ENCODE measurements at regions not wholly inside any gene's neighbourhood (a gene's known extent, or its start where the extent isn't known, plus 50 kb on each side); places are given as distances from the start of the nearest gene placed in this dataset.
"Not testable (repeated sequence)": the region's sequence is repeated elsewhere in the genome, so short reads cannot be mapped to it uniquely, and the experiment has no call there.

DNA sequence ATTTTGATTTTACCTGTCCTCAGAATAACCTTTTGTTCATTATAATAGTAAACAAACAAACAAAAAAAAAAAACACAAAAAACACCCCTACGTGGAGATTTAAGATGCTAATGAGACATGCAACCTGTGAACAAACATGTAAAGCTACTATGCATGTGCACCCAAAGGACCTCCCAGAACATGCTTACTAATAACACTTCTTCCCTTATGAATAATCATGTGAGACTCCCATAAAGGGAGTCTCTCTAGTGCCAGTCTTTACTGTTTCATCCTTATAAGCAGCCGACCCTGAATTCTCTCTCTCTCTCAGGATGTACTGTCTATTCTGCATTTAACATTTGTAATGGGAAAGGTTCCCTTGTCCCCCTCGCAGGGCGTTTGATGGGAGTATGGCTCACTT, 1051.1 kb downstream of the PCDH17 start:
- DNase-seq (ENCODE audit: extremely low read depth, low read depth), result no peak
- TF ChIP-seq, protein P1, sequence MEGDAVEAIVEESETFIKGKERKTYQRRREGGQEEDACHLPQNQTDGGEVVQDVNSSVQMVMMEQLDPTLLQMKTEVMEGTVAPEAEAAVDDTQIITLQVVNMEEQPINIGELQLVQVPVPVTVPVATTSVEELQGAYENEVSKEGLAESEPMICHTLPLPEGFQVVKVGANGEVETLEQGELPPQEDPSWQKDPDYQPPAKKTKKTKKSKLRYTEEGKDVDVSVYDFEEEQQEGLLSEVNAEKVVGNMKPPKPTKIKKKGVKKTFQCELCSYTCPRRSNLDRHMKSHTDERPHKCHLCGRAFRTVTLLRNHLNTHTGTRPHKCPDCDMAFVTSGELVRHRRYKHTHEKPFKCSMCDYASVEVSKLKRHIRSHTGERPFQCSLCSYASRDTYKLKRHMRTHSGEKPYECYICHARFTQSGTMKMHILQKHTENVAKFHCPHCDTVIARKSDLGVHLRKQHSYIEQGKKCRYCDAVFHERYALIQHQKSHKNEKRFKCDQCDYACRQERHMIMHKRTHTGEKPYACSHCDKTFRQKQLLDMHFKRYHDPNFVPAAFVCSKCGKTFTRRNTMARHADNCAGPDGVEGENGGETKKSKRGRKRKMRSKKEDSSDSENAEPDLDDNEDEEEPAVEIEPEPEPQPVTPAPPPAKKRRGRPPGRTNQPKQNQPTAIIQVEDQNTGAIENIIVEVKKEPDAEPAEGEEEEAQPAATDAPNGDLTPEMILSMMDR (IDR thresholded peaks at IDR 0.05; ENCODE audit: low read depth, low read length), result no peak

DNA sequence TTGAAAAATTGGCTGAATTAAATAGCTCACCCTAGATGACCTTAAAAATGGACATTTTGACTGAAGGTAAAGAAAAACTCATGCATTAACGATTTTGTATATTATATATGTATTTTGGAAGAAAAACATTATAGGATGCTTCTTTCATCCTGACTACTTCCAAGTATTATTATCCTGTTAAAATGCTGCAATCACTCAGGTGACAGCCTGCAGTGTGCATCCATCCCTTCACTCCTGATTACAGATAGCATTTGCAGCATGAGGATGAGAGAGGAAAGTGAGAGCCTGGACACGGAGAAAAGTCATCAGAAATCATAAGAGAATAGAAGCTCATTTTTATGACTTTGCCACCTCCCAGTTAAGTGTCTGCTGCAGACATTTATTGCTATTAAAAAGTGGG, 1055.6 kb downstream of the PCDH17 start:
- DNase-seq (ENCODE audit: extremely low read depth, low read depth), result no peak
- TF ChIP-seq, protein P1 (IDR thresholded peaks at IDR 0.05; ENCODE audit: low read depth, low read length), result no peak

DNA sequence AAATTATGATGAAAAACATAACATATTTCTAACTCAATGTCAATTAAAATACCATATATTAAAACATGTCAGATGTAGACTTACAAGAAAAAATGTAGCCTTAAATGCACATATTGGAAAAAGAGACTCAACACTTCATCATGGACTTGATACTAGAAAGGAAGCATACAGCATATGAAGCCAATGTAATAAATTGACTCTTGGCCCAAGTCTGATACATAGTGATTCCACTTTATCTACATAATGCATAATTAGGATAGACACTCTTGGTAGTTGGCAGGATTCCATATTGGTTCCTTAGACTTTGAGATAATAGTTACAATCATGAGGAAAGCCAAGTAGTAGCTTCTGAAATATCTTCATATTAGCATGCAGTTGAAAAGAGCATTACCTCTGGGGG, 1067.0 kb downstream of the PCDH17 start:
- no peak for DNase-seq (ENCODE audit: extremely low read depth, low read depth)
- TF ChIP-seq, protein P1 (IDR thresholded peaks at IDR 0.05; ENCODE audit: low read depth, low read length), result no peak

DNA sequence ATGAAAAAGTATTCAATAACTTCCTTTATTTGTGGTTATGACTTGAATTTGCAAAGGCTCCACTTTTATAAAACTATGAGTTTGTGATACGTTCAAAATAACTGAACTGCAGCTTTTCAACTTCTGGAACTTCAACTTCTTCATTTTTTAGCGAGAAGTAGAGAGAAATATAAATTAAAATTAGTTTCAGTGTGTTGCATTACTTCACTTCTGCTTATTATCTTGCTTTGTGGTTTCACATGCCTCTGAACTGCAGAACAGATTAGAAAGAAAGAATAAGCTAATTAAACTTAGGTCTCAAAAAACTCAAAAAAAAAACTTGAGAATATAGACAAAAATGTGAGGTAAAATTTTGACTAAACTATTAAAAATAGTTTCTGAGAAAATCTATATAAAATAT, 1073.4 kb downstream of the PCDH17 start:
- no peak for DNase-seq (ENCODE audit: extremely low read depth, low read depth)
- TF ChIP-seq, protein P1 (IDR thresholded peaks at IDR 0.05; ENCODE audit: low read depth, low read length), result no peak

DNA sequence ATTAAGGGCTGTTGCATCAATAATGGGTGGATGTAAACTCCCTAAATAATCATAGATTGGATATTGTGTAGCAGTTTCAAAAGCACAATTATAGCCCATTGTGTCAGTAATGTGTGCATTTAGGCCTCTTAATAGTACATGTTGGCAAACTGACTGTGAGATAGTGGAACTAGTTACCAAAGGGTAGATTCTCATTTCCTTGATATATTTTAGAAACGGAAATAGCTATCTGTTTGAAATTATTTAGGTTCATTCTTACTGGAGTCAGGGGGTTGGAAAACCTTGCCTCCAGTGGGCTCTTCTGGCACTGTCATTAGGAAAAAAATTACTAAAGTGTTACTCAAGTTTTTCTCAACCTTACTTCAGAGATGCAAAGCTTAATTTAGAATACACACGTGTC, 1074.9 kb downstream of the PCDH17 start:
- DNase-seq (ENCODE audit: extremely low read depth, low read depth), result no peak
- TF ChIP-seq, protein P1 (IDR thresholded peaks at IDR 0.05; ENCODE audit: low read depth, low read length), result no peak

DNA sequence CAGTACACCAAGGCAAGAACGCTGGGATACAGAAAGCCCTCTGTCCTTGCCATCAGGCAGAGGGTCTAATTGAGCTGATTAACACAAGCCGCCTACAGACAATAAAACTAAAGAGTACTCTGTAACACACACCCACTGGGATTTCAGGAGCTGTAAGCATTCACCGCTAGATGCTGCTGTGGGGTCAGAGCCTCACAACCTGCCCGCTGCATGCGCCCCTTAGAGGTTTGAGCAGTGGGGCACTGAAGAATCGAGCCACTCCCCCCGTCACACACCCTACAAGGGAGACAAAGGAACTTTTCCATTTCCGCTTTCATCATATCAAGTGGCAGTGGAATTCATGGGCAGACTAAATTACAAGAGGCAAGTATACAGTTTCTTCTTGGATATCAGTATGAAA, 1080.6 kb downstream of the PCDH17 start:
- no peak for DNase-seq (ENCODE audit: extremely low read depth, low read depth)

DNA sequence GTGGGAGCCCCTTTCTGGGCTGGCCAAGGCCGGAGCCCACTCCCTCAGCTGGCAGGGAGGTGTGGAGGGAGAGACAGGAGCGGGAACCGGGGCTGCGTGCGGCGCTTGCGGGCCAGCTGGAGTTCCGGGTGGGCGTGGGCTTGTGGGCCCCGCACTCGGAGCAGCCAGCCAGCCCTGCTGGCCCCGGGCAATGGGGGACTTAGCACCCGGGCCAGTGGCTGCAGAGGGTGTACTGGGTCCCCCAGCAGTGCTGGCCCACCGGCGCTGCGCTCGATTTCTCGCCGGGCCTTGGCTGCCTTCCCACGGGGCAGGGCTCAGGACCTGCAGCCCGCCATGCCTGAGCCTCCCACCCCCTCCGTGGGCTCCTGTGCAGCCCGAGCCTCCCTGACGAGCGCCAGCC, 1082.5 kb downstream of the PCDH17 start:
- not testable (repeated sequence) for DNase-seq (ENCODE audit: extremely low read depth, low read depth)

More for the DNA sequence above, 1080.6 kb downstream of the PCDH17 start:
- TF ChIP-seq, protein P1 (IDR thresholded peaks at IDR 0.05; ENCODE audit: low read depth, low read length), result no peak

DNA sequence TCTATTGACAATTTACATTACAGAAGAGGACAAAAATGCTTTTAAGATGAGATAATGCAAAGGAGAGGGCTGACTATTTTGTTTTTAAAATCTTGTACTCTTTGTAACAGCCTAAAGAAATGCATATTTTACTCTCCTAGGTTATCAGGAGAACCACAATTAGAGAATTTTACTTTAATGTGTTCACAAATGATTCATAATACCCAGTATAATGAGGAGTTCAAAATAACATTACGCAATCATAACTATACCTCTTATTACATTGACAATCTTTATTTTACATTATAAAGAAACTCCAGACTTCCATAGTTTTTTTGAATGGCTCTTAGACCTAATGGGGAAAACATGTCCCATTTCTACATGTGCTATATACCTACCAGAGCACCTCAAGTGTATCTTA, 1089.7 kb downstream of the PCDH17 start:
- DNase-seq (ENCODE audit: extremely low read depth, low read depth), result no peak
- TF ChIP-seq, protein P1 (IDR thresholded peaks at IDR 0.05; ENCODE audit: low read depth, low read length), result no peak

Measured in AG09319 (cell line).